GM18909 (cell line): ENCODE measurements at regions not wholly inside any gene's neighbourhood (a gene's known extent, or its start where the extent isn't known, plus 50 kb on each side); places are given as distances from the start of the nearest gene placed in this dataset.
A peak's percentile ranks its signal among the peaks of the same experiment; 100 is the strongest.
"Not testable (repeated sequence)": the region's sequence is repeated elsewhere in the genome, so short reads cannot be mapped to it uniquely, and the experiment has no call there.

ENCODE experiments used
- ATAC-seq: cut with Tn5 transposase; IDR thresholded peaks from one replicate; pipeline ENCODE4 v1.9.1; 2021; ENCODE audit warnings: mild to moderate bottlenecking; ENCODE audit not compliant: unreplicated experiment, poor library complexity

DNA sequence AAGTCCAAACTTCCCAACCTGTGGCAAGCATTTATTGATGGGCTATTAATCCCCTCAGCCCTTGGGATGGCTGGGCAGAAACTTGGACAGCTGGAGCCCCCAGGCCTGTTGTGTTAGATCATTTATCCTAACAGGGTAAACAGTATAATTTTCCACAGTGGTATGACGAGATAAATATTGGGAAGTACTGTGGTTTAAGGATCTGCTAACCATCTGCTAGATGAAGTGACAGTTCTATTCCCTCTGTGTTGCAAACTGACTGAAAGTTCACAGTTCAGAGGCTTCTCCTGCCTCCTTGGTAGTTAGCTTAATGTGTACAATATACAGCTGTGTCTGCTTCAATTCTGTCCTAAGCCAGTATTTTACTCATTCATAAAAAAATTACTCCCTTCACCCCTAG is 127.5 kb upstream of the CHODL start:
- no peak for ATAC-seq

DNA sequence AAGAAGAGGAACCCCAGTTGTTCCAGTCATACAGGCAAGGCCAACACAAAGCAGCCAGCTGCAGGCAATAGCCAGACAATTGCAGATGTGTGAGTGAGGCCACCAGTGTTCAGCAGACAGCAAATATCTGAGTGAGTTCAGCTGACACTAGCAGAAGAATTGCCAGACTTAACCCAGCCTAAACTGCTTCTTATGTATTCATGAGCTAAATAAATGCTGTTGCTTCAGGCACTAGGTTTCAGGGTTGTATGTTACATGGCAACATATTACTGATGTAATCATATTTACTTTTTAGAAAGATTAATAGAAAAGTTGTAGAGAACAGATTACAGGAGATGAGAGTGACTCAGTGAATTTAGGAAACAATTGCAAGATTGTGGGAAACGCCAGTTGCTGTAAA is 129.8 kb upstream of the CHODL start:
- ATAC-seq, result no peak

- no peak for ATAC-seq
Observed at GRCh38 chr21:18104802-18105201, 139.8 kb upstream of the CHODL start.

GRCh38 chr21:18096413-18096812 is 148.2 kb upstream of the CHODL start:
- not testable (repeated sequence) for ATAC-seq

DNA sequence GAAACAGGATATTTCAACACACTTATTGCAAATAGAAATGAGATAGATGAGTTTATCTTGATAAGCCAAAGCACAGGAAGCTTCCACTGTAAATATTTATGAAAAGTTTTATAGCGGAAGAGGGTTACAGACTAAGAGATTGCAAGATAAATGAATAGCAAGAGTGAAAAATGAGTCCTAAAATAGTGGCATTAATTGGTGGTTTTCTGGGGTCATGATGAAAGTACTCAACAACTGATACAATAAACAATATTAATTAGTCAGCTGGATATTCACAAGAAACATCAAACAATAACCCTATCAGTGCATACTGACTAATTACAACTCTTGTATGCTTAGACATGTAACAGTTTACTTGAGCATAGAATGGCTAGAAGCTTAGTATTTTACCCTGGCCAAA is 154.8 kb upstream of the CHODL start:
- no peak for ATAC-seq

GRCh38 chr21:18070392-18070791 is 174.2 kb upstream of the CHODL start:
- no peak for ATAC-seq

DNA sequence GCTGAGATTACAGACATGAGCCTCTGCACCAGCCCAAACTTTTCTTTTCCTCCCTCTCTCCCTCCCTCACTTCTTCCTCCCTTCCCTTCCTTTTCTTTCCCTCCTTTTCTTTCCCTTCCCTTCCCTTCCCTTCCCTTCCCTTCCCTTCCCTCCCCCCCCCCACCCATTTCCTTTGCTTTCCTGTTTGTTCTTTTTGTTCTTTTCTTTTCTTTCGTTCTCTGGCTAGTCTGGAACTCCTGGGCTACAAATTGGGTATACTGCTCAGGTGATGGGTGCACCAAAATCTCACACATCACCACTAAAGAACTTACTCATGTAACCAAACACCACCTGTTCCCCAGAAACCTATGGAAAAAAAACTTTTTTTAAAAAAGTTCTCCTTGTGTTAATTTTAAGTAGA is 174.8 kb upstream of the CHODL start:
- ATAC-seq, result no peak

GRCh38 chr21:18060402-18060801 is 184.2 kb upstream of the CHODL start:
- ATAC-seq, result no peak

DNA sequence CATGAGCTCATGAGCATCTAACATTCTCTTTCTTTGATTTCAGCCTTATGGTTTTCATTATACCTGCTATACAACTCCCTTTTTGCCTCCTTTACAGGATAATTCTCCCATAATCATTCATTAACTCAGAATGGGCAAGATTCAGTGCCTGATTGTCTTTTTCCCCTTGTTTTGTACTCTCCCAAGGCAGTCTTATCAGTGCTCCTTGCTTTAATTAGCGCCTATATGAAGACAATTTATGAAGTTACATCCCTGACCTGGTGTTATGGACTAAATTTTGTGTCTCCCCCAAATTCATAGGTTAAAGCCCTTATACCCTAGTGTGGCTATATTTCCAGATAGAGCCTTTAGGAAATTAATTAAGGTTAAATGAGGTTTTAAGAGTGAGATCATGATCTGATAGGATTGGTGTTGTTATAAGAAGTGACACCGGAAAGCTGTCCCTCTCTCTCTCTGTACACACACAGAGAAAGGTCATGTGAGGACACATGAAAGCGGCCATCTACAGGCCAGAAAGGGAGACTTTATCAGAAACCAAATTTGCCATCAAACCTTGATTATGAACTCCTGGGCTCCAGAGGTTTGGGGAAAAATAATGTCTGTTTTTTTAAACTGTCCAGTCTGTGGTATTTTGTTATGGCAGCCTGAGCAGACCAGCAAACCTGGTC is 185.8 kb upstream of the CHODL start:
- ATAC-seq, result no peak

- ATAC-seq, result no peak
Observed at GRCh38 chr21:18053151-18053550, 191.5 kb upstream of the CHODL start.

- ATAC-seq, result no peak
Observed at GRCh38 chr21:18049461-18049860, 195.2 kb upstream of the CHODL start.

DNA sequence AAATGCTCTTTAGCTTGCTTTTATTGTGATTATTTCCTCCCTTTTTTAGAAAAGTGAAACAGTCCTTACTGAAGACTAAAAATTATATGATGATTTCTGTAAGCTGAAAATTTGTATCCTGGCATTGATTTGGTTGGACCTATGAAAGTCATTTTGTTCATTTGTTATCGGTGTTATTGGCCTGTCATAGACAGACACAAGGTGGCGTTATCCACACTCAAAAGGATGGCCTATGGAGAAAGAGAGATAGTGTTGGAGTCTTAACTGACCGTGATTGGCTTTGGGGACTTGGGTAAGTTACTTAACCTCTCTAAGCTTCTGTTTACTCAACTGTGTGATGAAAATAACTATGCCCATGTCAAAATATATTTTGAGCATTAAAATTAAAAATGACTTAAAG is 203.6 kb upstream of the CHODL start:
- ATAC-seq, result peak; percentile 59

DNA sequence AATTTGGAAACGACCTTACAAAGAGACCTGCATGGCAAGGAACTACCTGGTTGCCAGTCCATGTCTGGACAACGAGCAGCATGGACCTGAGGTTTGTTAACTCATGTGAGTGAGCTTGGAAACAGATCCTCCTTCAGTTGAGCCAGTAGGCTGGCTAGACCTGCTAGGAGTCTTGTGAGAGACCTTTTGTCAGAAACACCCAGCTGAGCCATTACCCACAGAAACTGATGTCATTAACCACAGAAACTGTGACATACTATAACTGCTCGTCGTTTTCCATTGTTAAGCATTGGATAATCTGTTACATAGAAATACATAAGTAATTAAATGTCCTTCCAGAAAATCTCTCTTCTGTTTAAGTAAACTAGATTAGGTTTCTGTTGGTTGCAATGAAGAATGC is 211.1 kb upstream of the C21orf91 start:
- peak; percentile 73 for ATAC-seq

- ATAC-seq, result no peak
Observed at GRCh38 chr21:18026359-18026758, 207.2 kb upstream of the C21orf91 start.

GRCh38 chr21:18023711-18024110 is 204.6 kb upstream of the C21orf91 start:
- ATAC-seq, result no peak

DNA sequence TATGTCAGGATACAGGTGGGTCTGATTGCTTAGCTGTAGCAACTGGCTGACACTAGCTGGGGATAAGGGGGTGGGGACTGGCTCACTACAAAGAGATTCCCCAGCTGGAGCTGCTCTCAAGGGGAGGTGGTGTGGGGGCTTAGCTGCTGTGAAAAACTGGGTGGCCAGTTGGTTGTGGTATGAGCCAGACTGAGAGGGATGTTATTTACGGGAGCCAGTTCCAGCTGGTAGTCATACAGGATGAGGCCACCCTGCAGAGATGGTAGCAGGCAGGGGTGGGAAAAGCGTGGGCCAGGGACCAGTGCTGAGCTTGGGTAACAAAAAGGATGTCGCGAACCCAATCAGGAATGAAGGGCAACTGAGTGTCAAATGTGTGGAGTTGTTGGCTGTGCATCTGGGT is 204.0 kb upstream of the C21orf91 start:
- ATAC-seq, result no peak

GRCh38 chr21:18007121-18007520 is 188.0 kb upstream of the C21orf91 start:
- ATAC-seq, result no peak

- no peak for ATAC-seq
Observed at GRCh38 chr21:18006691-18007090, 187.5 kb upstream of the C21orf91 start.

DNA sequence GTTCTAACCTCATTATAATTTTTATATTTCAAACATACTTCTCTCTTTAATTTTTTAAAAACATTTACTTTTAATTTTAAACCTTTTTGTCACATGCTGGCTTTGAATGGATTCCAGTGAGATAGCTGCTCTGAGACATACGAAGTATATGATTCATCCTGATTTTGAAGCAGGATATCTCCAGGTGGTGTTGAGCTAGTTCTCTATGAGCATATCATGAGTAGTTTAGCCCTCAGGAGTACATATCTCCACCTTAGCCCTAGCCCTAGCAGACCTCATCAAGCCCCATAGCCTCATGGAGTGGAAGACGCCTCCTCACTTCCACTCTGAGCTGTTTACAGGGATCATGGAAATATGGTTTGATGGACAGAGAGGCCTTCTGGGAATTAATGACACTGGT is 183.2 kb upstream of the C21orf91 start:
- no peak for ATAC-seq

GRCh38 chr21:18000981-18001686 is 182.0 kb upstream of the C21orf91 start:
- ATAC-seq, result no peak

DNA sequence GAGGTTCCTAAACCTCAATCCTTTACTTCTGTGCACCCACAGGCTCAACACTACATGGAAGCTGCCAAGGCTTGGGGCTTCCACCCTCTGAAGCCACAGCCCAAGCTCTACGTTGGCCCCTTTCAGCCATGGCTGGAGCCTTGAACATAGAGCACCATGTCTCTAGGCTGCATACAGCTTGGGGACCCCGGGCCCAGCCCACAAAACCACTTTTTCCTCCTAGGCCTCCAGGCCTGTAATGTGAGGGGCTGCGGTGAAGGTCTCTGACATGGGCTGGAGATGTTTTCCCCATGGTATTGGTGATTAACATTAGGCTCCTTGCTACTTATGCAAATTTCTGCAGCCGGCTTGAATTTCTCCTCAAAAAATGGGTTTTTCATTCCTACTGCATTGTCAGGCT is 179.4 kb upstream of the C21orf91 start:
- not testable (repeated sequence) for ATAC-seq

DNA sequence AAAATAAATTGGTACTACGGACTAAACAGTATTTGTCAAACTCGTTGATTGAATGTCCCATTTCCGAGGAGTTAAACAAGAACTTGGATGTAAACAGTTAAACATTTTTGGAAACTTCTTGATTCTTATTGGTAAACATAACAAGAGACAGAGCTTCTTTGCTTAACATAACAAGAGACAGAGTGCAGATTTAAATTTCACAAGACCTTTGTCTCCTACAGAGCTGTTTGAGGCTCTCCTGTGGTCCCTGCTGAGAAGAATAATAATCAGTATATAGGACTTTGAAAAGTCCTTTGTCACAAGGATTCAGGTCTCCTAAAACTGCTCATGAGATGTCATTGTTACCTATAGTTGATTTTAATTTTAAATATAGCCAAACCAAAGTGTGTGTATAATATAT is 170.6 kb upstream of the C21orf91 start:
- no peak for ATAC-seq
